Fibroblast of skin of left quadriceps (primary cell): ENCODE measurements at regions not wholly inside any gene's neighbourhood (a gene's known extent, or its start where the extent isn't known, plus 50 kb on each side); places are given as distances from the start of the nearest gene placed in this dataset.

ENCODE experiments used
- DNase-seq, 2 experiments: peaks; one replicate each; pipeline ENCODE4 v3.0.0-alpha.2; 2013; ENCODE audit warnings: low read depth in 2 of 2

DNA sequence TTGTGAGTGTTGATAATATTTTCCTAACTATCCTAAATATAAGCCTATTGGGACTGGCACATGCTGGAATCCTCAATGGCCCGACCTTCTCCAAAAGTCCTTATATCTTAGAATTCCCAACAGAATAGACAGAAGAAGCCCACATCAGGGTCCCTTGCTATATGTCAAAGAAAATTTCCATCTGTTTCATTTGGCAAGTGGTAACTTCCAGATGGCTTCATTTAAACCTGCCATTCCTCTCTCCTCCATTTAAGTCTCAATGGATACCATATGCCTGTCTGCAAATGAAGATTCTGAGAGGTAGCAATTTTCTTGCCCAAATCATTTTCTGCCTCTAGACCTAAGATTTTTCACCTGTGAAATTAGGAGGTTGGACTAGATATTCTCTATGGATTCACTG is 73.1 kb upstream of the KCNA4 start:
- DNase-seq = no peak

DNA sequence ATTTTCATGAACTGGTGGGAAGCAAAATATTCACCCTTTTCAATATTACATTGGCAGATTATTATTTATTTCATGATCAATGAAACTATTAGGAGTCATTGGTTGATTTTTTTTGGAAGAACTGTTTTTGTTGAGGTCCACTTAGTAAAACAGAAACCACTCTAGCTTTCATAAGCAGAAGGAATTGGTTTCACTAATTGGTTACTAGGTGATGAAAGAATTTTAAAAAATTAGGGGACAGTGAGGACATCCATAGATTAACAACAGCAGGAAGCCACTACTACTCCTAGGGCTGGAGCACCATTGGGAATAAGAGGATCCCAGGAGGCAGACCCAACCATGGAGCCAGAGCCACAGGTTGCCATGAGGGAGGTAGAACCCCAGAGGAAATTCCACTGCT is 74.4 kb upstream of the KCNA4 start:
- DNase-seq = no peak

DNA sequence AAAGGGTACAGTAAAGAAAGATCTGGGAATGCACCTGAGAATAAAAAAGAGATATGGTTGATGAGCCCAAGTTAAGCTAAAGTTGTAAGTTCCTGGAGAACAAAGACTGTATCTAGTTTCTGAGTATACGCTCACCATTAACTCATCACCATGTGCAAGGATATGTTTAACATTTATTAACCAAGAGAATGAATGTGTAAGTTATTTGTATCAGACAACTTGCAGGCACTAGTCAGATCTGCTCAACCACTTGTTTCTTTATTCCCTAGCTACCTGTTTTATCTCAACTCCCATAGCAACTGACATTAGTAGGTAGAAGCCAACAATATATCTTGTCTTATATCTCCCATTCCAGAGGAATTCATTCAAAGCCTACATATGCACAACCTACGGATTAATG is 74.9 kb upstream of the KCNA4 start:
- no peak for DNase-seq

DNA sequence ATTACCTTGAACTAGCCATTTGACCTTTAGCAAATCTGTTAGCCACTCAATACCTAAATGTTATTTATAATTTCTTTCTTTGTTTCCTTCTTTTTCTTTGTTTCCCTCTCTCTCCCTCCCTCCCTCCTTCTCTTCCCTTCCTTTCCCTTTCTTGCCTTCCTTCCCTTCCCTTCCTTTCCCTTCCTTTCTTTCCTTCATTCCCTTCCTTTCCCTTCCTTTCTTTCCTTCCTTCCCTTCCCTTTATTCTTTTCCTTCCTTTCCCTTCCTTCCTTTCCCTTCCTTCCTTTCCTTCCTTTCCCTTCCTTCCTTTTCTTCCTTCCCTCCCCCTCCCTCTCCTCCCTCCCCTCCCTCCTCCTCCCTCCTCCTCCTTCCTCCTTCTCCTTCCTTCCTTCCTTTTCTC is 75.7 kb upstream of the KCNA4 start:
- DNase-seq = no peak

DNA sequence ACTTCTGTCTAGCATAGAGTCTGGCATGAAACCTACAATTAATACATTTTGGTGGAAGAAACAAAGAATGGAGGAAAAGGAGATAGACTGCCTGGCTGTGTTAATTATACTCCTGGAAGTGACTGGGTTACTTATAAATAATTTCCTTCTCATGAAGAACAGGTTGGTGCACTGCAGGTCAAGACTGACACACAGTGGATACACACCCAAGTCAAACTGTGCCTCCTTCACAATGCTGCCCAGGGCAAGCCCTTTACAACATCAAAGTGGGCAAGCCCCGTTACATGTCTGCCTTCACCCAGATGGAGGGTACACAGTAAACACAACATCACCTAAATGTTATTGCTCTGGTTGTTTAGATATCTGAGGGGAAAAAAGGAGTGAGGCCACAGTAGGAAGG is 83.7 kb upstream of the KCNA4 start:
- DNase-seq = no peak

DNA sequence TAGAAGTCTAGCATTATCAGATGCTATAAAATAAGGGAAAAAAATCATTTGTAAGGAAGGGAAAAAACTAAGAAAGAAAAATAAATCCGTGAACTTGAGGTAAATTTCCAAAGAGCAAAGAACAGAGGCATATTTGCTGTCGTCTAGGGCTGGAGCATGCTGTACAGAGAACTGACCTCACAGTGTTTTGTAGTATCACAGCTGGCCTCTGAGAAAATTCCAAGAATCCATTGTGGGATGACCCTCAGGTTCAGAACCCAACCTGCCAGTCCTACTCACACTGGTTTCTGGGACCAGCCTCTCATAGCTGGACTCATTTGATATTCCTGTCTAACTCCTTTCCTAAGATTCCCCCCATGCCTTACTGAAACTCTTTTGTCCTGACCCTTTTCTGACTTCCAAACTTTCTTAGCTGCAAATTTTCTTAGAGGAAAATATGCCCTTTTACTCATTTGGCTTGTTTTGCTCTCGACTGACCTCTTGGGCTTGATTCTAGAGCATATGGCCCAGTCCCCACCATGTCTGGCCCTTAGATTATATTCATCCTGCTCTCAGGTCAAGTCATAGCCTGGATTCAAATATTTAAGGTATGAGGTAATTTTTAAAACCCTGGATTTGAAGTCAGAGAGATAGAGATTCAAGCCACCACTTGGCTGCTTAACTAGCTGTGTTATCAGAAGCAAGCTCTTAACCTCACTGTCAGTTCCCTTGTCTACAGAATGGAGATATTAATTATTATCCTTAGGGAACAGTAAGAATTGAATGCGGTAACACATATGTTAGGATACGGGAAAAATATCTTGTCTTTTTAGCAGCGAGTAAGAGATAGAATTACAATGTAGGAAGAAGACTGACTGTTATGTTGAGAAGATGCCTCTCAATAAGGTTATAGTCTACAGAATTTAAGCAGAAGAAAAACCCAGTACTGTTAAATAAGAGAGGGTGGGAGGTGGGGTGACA is 89.7 kb upstream of the KCNA4 start:
- no peak for DNase-seq

DNA sequence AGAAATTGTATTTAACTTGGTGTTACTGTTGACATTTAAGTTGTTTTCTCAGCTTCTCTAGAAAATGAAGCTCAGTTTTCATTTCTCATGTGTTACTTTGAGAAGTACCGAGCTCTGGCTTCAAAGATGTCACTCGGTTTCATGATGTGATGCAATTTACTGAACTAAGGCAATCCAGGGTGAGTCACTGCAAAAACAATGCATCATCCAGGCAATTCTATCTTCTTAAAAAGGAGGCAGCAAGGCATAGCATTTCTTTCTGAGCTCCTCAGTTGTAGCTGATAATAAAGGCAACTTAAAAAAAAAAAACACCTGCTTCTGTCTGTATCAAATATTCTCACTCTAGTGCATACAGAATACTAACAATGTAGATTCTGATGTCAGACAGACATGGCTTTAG is 91.1 kb upstream of the KCNA4 start:
- DNase-seq = peak; percentile 69 to 70

DNA sequence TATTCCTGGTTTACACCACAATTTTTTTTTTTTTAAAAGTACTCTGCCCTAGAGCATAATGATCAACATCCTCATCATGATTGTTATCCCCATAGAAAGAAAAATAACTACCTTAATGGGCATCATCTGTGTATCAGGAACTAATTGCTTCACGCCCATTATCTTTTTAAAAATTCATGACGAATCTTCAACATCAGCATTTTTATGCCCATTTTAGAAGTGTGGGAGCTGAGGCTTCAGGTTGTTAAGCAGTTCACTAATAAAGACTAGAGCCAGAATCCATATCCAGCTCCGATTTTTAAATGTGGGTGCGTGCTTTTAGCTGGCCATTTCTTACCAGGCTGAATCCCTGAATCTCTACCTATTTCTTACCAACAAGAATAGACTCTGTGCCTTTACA is 92.9 kb upstream of the KCNA4 start:
- no peak for DNase-seq

DNA sequence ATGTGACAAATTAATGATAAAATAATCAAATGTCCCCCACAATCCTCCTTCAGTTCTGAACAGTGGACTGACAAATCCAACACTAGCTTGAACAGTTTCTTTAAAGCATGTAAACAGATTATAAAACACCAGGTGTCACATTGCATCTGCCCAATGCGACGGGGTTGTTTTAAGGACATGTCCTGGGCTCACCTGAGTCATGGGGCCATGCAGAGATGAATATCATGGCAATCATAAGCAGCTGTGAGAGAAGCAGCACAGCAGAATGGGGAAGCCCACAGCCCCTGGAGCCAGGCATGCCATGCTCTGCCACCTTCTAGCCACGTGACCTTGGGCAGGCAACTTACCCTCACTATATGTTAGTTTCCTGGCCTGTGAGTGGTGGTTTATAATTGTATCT is 93.9 kb upstream of the KCNA4 start:
- no peak for DNase-seq

DNA sequence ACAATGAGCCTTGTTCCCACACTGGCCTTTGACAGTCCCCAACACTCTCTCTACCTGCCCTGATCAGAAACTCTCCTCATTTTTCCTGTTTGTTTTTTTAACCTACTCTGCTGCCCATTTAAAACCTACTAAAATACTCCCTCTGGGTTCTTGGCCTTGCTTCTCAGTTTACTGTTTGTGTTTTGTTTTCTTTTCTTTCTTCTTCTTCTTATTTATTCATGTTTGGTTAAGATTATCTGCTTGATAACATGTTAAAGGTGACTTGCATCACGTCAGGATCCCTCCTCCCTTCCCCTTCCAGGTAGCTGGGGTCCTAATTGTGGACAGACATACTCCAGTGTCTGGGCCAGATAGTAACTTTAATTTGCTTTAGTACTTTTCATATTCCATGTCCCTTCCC is 95.0 kb upstream of the KCNA4 start:
- DNase-seq = no peak

DNA sequence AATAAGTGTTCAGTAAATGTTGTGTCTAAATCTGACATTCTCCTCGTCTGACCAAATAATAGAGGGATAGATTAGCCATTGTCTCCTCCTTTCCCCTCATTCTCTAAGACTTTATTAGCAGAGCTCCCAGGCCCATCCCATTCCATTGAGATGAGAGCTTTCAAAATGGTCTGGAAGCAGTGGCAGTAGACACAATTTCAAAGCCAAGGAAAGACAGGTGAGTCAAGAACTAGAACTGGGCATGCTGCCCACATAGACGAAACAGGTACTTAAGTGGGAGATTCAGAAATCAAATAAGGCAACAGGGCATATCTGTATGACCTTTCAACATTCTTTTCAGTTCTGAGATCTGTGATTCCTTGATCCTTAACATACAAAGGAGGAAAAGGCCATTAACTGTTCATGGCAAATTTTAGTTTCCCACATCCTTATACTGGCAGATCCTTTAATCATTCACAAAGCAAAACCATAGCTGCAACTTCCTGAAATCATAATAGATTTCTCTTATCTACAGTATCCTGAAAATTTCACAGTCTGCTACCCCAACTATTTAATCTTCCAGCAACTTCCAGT is 96.6 kb upstream of the KCNA4 start:
- no peak for DNase-seq

DNA sequence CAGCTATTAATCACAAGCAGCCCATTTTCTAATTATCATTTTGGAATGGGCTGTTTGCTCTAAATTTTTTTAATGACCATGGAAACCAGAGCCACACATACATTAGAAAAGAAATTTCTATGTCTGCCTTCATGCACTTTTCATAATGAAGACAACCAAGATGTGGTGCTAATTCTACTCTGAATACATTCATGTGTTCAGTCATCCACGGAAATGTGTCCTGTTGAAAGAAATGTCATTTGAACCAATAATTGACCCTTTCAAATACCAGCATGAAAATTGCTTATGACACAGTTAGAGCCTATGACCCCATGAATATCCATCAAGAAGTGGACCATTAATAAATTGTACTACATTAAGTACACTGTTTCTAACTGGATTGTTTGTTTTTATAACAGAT is 99.7 kb upstream of the KCNA4 start:
- DNase-seq = no peak

DNA sequence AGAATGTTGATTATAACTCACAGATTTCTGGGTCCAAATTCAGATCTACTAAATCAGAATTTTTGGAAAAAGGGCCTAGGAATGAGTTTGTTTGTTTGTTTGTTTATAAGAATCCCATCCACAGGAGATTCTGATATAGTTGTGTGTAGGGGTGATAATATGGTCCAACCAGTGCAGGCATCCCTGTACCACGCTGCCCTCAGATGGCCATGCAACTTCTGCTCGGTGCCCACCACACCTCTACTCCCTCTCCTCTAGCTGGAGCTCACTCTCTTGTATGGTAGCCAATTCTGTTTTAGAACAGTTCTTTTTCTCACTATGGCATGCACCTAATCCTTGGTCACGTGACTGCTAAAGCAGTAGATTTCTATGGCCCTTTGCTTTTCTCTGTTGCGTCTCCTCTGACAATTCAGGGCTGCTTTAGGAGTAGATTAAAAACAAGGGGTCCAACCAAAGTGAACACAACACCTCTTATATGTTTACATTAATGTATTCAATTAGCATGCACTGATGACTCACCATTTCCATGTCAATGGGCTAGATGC is 103.3 kb upstream of the KCNA4 start:
- no peak for DNase-seq

DNA sequence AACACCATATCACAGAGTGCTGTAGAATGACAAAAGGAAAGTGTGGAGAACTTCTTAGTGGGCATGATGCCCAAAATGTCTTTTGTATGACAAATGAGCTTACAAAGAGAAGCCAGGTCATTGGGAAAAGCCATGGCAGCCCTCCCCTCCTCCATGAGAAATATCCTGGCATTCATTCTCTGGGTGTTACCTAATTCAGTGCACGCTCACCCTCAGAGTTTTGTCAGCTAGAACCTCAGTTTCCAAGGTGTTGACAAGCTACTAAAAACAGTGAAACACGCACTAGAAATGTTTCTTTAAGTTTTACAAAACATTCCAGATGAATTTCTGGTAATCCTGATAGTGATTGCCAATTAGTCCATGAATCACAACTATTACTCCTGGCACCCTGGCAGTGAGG is 105.4 kb upstream of the FSHB start:
- DNase-seq = peak; percentile 60 to 64

DNA sequence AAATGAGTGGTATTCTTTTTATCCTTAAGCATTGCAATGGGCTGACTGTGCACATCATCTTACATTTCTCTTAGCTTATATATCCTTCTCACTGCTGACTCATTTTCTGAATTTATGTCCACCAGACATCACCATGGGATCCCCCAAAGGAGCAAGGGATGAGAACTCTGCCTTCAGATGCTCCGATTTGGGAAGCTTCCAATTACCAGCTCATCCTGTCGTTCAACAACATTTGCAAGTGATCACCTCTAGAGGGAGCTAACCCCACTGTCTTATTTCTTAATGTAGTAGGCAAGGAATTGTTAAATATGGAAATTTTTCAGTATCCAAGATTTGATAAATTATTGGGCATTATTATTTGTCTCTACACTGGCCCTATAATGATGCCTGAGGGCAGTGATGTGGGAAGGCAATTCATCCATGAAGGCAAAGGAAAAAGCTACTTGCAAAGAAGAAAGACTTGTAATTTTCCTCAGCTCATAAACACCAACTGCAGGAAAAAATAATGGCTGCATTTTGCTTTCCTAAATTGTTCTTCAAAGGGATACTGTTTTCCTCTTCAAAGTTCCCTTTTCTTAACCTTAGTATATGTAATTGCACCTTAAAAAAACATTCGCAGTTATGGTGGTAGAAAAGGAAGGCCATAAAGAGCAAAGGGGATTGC is 102.4 kb upstream of the FSHB start:
- peak; percentile 94 to 95 for DNase-seq

DNA sequence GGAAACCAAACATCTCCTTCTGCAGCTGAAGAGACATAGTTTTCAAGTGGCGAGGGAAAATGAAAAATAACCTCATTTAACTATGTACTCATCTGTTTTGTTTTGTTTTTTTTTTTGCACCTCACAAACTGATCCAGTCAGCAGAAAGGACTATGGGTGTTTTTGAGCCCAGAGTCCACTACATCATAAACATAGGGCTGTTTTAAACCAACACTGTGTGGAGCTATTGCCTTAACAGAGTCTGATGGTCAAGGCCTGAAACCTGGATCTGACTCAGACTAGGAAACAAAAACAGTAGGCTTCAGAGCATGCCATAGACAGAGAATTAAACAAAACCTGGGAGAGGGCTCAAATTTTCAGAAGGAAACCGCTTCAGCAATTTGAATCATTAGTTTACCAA is 99.3 kb upstream of the FSHB start:
- no peak for DNase-seq

DNA sequence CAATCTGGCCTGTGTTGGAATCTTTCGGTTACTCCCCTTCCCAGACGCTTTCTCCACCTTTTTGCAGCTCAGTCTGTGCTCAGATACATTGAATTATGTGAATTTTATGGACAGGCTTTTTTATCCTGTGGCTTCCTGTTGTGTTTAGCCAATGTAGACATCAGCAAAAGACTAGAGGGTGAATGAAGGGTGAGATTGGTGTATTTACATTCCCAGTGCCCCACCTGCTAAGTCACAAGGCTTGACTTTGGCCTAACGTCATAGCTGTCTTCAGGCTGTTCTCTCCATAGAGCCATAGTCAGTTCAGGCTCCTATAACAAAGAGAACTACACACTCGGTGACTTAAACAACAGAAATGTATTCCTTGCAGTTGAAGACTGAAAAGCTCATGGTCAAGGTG is 97.5 kb upstream of the FSHB start:
- no peak for DNase-seq

DNA sequence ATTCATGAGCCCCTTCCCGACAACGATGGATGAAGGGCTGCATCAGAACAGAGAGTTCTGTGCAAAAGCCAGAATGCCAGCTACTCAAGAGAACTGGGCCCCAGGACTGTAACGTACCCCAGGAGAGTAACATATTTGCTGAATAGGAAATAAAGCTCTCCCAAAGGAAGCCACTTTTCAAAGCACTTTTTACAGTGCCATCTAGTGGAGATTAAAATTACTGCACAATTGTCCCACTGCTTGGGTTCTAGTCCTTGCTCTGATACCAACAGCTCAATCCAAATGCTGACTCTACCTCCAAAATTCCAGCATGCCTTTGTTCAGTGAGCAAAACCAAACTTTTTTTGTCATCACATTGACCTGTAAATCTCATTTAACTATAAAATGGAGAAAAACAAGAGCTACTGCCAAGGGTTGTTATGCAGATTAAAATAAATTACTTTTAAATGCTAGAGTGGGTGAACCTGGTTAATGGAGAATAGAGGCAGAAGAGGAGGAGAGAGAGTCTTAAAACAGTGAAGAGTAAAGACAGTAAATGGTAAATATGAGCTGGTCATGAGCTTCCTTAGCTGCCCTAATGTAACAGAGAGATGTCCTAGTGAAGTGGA is 87.6 kb upstream of the FSHB start:
- no peak for DNase-seq

DNA sequence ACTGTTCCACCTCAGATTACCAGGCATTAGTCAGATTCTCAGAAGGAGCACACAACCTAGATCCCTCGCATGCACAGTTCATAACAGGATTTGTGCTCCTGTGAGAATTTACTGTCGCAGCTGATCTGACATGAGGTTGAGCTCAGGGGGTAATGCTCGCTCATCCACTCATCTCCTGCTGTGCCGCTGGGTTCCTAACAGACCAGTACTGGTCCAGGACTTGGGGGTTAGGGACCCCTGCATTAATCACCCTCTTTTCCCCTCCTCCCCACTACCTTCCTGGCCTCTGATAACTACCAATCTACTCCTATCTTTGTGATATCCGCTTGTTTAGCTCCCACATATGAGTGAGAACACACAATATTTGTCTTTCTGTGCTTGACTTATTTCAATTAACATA is 83.5 kb upstream of the FSHB start:
- DNase-seq = no peak

DNA sequence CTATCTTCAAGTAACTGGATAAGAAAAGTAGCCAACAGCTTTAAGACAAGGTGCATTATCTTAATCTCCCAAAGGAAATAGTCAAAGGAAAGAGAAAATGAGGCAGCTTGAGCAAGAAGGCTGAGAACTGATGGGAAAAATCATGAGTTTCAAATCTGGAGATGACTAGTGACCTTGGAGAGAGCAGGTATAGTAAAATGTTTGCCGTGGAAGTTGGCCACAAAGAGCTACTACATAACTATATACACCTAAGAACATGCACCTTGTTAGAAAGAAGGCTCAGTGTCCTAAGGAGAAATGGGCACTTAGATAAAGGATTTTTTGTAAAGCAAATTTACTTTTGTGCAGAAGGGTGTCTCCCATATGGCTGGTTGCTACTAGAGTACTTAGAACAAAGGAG is 80.8 kb upstream of the FSHB start:
- no peak for DNase-seq

DNA sequence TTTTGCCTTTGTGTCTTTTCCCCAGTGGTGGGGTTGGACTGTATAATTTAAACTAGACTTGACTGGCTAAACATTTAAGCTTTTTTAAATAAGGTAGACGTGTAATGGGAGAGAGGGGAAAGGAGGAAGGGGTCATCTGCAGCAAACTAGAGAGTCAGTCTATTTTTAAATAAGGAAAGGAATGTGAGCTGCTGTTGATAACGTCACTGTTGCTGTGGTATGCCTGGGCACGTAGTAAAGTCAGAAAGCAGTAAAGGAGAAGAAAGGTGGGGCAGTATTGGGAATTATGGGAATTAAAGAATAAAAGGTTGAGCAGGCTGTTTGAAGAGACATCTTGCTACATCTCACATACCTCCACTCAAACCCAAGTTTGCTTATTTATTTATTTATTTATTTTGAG is 80.4 kb upstream of the FSHB start:
- no peak for DNase-seq

DNA sequence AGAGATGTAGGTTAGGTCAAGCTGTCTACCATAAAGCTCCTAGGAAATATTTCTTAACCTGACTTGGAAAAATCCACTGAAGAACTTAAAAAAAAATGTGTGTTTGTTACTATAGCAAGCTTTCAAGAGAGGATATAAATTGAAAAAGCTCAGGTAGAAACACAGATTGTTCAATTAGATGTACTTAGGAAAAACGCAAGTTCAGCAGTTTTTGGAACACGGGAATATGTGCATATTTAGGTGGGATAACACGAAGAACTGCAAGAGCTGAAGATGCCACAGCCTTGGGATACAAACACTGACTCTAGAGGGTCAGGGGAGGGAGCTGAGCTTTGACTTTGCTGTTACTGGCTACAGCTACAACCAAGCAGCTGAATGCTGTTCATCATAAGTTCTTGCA is 77.8 kb upstream of the FSHB start:
- no peak for DNase-seq
